ENCODE measurements at regions not wholly inside any gene's neighbourhood (a gene's known extent, or its start where the extent isn't known, plus 50 kb on each side); places are given as distances from the start of the nearest gene placed in this dataset.

DNA sequence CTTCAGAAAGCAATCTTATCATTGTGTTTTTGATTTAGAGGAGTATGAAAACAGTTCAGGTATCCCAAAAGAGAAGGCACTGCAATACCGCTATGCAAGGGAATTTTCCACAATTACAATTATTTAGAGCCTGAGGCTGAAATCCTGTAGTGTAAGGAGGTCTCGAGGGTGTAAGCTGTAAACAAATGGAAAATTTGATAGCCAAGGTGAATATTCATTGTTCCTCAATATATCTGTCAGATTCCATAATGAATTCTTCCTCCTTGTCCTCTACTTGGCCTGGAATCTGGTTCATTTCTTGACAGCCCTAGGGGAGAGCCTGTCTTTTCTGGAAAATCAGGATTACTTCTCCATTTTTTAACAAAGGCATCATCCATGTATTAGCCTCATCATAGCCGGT, 63.1 kb upstream of the SMARCA2 start:
- TF ChIP-seq SIN3A (IDR thresholded peaks at IDR 0.05; ENCODE audit: low read depth) (no peak), CTCF (IDR thresholded peaks at IDR 0.05 in 2 of 3, conservative IDR thresholded peaks at IDR 0.05 in 1 of 3; ENCODE audit: borderline replicate concordance in 1 of 3, insufficient read depth in 1 of 3, low read depth in 2 of 3, low read length in 2 of 3) (no peak), EZH2 (IDR thresholded peaks at IDR 0.05) (no peak), MAX (IDR thresholded peaks at IDR 0.05) (no peak), POLR2A (IDR thresholded peaks at IDR 0.05; ENCODE audit: borderline replicate concordance, extremely low read depth, insufficient read depth, insufficient read length) (no peak), EGR1 (IDR thresholded peaks at IDR 0.05; ENCODE audit: low read depth) (no peak), RAD21 (IDR thresholded peaks at IDR 0.05; ENCODE audit: low read depth) (no peak), YY1 (IDR thresholded peaks at IDR 0.05; ENCODE audit: extremely low read depth, insufficient replicate concordance, low read depth, low read length) (no peak), FOSL1 (IDR thresholded peaks at IDR 0.05; ENCODE audit: low read depth) (no peak), EZH2phosphoT487 (IDR thresholded peaks at IDR 0.05; ENCODE audit: borderline replicate concordance) (no peak)
- TF ChIP-seq, protein P1, sequence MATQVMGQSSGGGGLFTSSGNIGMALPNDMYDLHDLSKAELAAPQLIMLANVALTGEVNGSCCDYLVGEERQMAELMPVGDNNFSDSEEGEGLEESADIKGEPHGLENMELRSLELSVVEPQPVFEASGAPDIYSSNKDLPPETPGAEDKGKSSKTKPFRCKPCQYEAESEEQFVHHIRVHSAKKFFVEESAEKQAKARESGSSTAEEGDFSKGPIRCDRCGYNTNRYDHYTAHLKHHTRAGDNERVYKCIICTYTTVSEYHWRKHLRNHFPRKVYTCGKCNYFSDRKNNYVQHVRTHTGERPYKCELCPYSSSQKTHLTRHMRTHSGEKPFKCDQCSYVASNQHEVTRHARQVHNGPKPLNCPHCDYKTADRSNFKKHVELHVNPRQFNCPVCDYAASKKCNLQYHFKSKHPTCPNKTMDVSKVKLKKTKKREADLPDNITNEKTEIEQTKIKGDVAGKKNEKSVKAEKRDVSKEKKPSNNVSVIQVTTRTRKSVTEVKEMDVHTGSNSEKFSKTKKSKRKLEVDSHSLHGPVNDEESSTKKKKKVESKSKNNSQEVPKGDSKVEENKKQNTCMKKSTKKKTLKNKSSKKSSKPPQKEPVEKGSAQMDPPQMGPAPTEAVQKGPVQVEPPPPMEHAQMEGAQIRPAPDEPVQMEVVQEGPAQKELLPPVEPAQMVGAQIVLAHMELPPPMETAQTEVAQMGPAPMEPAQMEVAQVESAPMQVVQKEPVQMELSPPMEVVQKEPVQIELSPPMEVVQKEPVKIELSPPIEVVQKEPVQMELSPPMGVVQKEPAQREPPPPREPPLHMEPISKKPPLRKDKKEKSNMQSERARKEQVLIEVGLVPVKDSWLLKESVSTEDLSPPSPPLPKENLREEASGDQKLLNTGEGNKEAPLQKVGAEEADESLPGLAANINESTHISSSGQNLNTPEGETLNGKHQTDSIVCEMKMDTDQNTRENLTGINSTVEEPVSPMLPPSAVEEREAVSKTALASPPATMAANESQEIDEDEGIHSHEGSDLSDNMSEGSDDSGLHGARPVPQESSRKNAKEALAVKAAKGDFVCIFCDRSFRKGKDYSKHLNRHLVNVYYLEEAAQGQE (IDR thresholded peaks at IDR 0.05; ENCODE audit: low read depth): no peak
- TF ChIP-seq, protein P2, sequence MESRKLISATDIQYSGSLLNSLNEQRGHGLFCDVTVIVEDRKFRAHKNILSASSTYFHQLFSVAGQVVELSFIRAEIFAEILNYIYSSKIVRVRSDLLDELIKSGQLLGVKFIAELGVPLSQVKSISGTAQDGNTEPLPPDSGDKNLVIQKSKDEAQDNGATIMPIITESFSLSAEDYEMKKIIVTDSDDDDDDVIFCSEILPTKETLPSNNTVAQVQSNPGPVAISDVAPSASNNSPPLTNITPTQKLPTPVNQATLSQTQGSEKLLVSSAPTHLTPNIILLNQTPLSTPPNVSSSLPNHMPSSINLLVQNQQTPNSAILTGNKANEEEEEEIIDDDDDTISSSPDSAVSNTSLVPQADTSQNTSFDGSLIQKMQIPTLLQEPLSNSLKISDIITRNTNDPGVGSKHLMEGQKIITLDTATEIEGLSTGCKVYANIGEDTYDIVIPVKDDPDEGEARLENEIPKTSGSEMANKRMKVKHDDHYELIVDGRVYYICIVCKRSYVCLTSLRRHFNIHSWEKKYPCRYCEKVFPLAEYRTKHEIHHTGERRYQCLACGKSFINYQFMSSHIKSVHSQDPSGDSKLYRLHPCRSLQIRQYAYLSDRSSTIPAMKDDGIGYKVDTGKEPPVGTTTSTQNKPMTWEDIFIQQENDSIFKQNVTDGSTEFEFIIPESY (IDR thresholded peaks at IDR 0.05; ENCODE audit: extremely low read depth, insufficient replicate concordance, low read length): no peak
- TF ChIP-seq, protein P3, sequence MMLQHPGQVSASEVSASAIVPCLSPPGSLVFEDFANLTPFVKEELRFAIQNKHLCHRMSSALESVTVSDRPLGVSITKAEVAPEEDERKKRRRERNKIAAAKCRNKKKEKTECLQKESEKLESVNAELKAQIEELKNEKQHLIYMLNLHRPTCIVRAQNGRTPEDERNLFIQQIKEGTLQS (IDR thresholded peaks at IDR 0.05): no peak

Data from HCT116 (cell line).